Brain pericyte (primary cell): ENCODE measurements at regions not wholly inside any gene's neighbourhood (a gene's known extent, or its start where the extent isn't known, plus 50 kb on each side); places are given as distances from the start of the nearest gene placed in this dataset.

Experiments
- DNase-seq: peaks from one replicate; pipeline ENCODE4 v3.0.0-alpha.2; 2012; ENCODE audit warnings: low read depth, low spot score

- DNase-seq: no peak
Measured at GRCh38 chr21:38654580-38654979, 151.1 kb upstream of the ETS2 start.

DNA sequence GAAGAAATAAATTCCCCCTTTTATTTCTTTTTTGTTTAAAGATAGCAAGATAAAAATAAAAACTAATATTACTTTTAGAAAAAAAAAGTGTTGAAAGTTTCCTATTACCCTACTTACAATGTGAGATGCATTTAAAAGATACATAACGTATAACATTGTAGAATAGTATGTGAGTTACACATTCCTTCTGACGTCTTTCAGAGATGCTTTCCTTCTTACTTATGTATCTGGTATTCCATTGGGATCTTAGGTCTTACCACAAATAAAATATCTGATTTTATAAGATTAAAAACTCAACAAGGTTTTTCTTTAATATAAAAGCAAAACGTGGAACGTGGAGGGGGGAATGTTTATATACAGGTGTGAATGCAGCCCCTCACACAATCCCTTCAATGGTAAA lies 147.2 kb upstream of the ETS2 start:
- no peak for DNase-seq

- no peak for DNase-seq
Measured at GRCh38 chr21:38659936-38660332, 145.8 kb upstream of the ETS2 start.

GRCh38 chr21:38660333-38661196 lies 145.2 kb upstream of the ETS2 start:
- DNase-seq: no peak

- no peak for DNase-seq
Measured at GRCh38 chr21:38661197-38661871, 144.4 kb upstream of the ETS2 start.

- no peak for DNase-seq
Measured at GRCh38 chr21:38661889-38662568, 143.7 kb upstream of the ETS2 start.

DNA sequence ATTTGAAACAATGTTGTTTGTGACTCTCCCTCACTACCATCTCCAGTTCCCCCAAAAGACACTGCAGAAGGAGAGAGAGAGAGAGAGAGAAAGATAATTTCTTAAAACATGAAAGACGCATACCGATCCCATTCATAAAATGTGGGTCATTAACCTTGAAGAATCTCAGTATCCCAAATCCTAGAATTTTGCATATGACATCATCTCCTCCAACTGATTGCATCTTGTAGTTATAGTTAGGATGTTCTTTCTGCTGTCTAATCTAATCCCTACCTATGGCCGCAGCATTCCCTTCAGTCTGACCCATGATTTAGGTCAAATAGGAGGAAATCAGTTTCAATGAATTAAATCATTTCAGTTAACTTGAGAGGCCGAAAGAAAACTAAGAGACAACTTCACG lies 142.4 kb upstream of the ETS2 start:
- no peak for DNase-seq

DNA sequence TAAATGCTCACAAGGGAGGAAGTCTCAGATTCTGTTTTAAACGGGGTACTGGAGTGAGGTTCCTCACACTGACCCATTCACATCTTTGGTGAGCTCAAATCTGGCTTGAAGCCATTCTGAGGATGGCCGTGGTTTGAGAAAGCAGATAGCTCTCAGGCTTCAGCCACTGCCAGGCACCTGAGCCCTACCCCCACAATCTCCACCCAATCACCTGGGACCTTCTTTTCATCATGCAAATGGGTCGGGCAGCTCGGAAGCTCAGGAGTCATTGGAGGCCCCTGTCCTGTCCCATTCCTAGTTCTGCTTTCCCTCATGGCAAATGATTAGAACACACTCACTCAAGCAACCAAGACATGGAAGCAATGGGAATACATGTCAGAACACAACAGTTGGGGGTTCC lies 141.4 kb upstream of the ETS2 start:
- DNase-seq: no peak

- no peak for DNase-seq
Measured at GRCh38 chr21:38664841-38665240, 140.9 kb upstream of the ETS2 start.

DNA sequence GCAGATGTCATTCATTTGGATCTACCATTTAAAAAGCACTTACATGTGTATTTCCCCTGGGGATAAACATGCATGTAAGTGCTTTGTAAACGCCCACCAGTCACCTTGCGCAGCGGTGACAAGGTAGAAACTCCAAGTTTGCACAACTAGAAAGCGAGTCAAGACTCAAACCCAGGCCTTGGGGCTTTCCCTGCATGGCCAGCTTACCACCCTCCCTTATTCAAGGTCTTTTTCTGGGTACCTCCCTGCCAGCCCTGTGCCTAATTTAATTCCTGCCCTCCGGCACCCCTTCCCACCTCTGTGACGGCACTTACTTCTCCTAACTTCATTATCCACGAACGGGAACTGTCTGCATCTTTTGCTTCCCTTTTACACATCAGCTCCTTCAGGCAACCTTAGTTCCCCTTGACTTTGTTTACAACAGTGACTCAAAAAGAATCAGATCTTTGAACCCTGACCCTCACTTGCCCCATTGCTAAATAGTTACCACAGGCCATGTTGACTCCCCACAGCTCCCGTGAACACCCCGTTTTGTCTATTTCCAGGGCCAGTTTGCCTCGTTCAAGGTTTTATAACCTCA lies 138.3 kb upstream of the ETS2 start:
- DNase-seq: no peak

- no peak for DNase-seq
Measured at GRCh38 chr21:38668067-38668466, 137.7 kb upstream of the ETS2 start.

- no peak for DNase-seq
Measured at GRCh38 chr21:38668541-38668940, 137.2 kb upstream of the ETS2 start.

GRCh38 chr21:38669186-38669585 lies 136.5 kb upstream of the ETS2 start:
- no peak for DNase-seq

DNA sequence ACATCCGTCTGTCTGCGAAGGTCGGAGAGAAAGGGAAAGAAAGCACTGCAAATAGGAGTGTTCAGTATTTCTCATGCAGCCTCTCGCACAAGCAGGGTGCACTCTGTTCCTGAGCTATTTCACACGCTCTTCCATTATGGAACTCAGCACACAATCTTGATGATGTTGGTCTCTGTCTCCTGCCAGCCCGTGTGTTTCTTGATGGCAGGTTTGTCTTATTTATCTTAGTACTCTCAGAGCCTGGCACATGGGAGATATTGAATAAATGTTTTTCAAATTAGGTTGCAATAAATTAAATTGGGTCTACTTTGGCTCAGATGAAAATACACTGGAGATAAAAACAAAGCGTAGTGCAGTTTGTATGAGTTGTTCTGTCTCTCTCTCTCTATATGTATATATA lies 134.9 kb upstream of the ETS2 start:
- DNase-seq: no peak

DNA sequence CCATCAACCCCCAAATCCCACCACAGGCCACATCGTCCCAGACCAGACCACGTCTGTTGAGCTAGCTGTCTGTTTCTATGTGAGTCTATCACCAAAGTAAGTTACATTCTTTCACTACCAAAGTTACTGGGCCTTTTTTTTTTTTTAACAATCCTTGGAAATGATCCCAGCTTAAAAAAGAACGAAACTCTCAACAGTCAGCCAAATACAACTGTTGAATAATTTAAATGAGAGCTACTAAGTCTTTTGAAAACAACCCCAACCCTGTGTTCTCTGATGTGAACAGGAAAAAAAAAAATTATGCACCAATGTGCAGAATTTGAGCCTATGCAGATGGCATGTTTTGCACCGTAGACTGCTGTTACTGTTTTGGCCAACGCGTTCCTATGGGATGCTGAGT lies 134.0 kb upstream of the ETS2 start:
- DNase-seq: no peak

DNA sequence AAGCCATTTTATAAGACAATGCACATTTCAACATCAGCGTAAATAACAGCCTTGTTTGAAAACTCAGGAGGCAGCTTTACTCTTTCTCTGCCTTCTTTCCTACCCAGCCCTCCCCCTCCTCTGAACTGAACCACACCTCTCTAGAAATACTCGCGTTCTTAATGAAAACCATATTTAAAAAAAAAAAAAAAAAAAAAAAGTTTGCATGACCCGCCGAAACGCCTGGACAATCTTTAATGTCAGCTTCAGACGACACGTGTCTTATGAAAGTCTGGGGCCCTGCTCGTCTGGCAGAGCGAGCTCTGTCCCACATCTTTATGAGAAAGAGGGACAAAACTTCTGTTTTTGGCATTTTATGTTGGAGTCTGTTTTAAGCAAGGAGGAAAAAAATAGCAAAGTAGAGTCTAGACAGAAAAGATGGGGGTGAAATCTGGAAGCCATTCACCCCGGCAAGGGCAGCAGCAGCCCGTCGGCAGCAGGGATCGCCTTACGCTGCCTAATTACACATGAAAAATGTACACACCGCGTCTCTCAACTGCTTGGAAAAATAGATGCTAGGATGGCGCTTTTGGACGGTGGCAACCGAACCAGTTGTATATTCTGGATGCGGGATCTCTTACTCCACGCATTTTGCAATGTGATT lies 130.4 kb upstream of the ETS2 start:
- no peak for DNase-seq

GRCh38 chr21:38678827-38679226 lies 126.9 kb upstream of the ETS2 start:
- no peak for DNase-seq

- DNase-seq: no peak
Measured at GRCh38 chr21:38679534-38679933, 126.2 kb upstream of the ETS2 start.

DNA sequence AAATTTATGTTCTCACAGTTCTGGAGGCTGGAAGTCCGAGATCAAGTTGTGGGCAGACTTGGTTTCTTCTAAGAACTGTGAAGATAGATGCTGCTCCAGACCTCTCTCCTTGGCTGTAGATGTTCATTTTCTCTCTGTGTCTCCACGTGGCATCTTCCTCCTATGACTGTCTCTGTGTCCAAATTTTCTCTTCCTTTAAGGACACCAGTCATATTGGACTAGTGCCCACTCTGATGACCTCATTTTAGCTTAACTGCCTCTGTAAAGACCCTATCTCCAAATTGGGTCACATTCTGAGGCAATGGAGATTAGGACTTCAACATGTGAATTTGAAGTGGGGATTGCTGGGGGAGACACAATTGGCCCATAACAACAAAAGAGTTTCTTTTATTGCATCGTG lies 125.3 kb upstream of the ETS2 start:
- DNase-seq: no peak

DNA sequence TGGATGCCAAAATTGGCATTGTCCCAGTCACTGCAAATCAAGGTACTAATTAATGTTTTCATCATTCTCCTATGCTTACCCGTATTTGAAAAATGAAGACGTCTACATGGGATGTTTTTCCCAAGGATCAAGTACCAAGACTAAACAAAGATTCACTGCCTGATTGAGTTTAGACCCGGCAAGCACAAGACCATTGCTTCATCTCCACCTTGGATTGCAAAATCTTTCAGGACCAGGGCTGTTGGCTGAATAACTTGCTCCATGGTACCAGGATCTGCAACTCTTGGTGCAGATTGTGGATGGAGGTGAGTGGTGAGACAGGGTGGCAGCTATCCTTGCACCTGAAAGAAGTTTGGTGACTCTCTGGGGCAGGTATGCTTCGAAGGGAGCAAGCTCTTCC lies 122.5 kb upstream of the ETS2 start:
- no peak for DNase-seq

GRCh38 chr21:38688068-38688467 lies 117.7 kb upstream of the ETS2 start:
- DNase-seq: no peak

DNA sequence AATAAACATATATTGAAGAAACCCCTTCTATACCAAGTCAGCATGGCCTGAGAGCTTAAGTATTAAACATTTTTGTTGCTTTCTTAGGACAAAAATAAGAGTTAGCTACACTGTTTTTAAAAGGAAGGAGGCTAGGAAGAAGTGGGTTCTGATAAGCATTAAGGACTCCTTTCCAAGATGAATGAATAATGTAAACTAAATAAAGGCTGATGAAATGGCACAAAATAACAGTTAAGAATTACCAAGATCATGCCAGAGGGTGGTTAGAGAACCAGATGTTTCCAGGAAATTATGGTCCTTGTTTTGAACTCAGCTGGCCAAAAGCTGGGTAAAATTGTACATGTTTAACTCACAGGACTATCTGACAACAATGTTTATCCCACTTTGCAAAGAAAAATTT lies 114.1 kb upstream of the ETS2 start:
- no peak for DNase-seq
